Panc1 (cell line): ENCODE measurements at regions not wholly inside any gene's neighbourhood (a gene's known extent, or its start where the extent isn't known, plus 50 kb on each side); places are given as distances from the start of the nearest gene placed in this dataset.

Source experiments
- ATAC-seq: fragments of 200-7000 bp; cut with Tn5 transposase; 2 replicates; pipeline ENCODE4 v1.9.1; 2020; ENCODE audit warnings: mild to moderate bottlenecking, moderate library complexity
- BruUV-seq: library from RNA; stranded (reverse); fragments of 400-500 nt; replicated peaks from 2 replicates; lab custom pipeline; 2021; lab: Mats Ljungman, UMichigan
- CTCF ChIA-PET: fragments of 300-600 bp; sonication (Branson Sonifier 250); formaldehyde crosslinking; loops from one replicate; lab custom pipeline; 2022; ENCODE audit warnings: antibody characterized with exemption; lab: Charles Lee
- POLR2A ChIA-PET: fragments of 300-600 bp; sonication (Branson Sonifier 250); formaldehyde crosslinking; loops from one replicate; lab custom pipeline; 2022; ENCODE audit warnings: antibody characterized with exemption; lab: Charles Lee
- DNase-seq: peaks from one replicate; pipeline ENCODE4 v3.0.0-alpha.2; 2010; ENCODE audit warnings: low read depth, low spot score
- H3K27ac ChIP-seq: 2 replicates; pipeline ENCODE4 v1.5.1; 2011; ENCODE audit warnings: mild to moderate bottlenecking, low read length, inconsistent platforms
- H3K27me3 ChIP-seq: fragments of 200-500 bp; sonication (Bioruptor generic); 2 replicates; pipeline ENCODE4 v1.6.0; 2014; ENCODE audit warnings: low read length, inconsistent platforms; ENCODE audit not compliant: control insufficient read depth, insufficient read depth
- H3K36me3 ChIP-seq: fragments of 200-500 bp; sonication (Bioruptor generic); 2 replicates; pipeline ENCODE4 v1.5.1; 2014; ENCODE audit warnings: inconsistent platforms, mild to moderate bottlenecking, low read length, moderate library complexity; ENCODE audit not compliant: control insufficient read depth, insufficient read depth
- H3K4me1 ChIP-seq: 2 replicates; pipeline ENCODE4 v1.5.1; 2011; ENCODE audit warnings: inconsistent platforms, mild to moderate bottlenecking, low read length, moderate library complexity; ENCODE audit not compliant: control insufficient read depth, insufficient read depth
- H3K4me3 ChIP-seq, 2 experiments: 2 replicates each; pipeline ENCODE4 v1.5.1; 2011 to 2012; ENCODE audit warnings: low read depth in 2 of 2, low read length in 2 of 2, mild to moderate bottlenecking in 2 of 2, inconsistent platforms in 1 of 2, moderate library complexity in 1 of 2
- H3K9me3 ChIP-seq: fragments of 200-500 bp; sonication (Bioruptor generic); 2 replicates; pipeline ENCODE4 v1.5.1; 2014; ENCODE audit warnings: low read depth, mild to moderate bottlenecking, inconsistent platforms, low read length, moderate library complexity; ENCODE audit not compliant: control insufficient read depth, insufficient read depth
- POLR2AphosphoS5 ChIP-seq: IDR thresholded peaks from 2 replicates; pipeline ENCODE4 v1.6.1; 2012; ENCODE audit warnings: mild to moderate bottlenecking, low read depth, low read length, moderate library complexity
- SIN3A ChIP-seq: IDR thresholded peaks from 2 replicates; pipeline ENCODE4 v1.6.1; 2012; ENCODE audit warnings: low read depth, mild to moderate bottlenecking, low read length, moderate library complexity, borderline replicate concordance; ENCODE audit not compliant: insufficient read depth
- TCF7L2 ChIP-seq: IDR thresholded peaks from 2 replicates; pipeline ENCODE4 v1.6.1; 2011; ENCODE audit warnings: mild to moderate bottlenecking, low read depth, low read length, inconsistent platforms
- in situ Hi-C: cut with HindIII; loops from 2 replicates; pipeline ENCODE4 v1.10.0; 2016; ENCODE audit warnings: low sequenced_read_pairs, low pct_unique_long_range_greater_than_20kb
- intact Hi-C: fragments of 100-400 bp; cut with micrococcal nuclease; formaldehyde crosslinking; loops from one replicate; pipeline ENCODE4 v1.10.0; 2022; ENCODE audit not compliant: unreplicated experiment
- TF ChIP-seq, protein P1 (sequence below), 2 experiments: IDR thresholded peaks; 2 replicates each; pipeline ENCODE4 v1.6.1; 2011 to 2012; ENCODE audit warnings: low read depth in 2 of 2, control low read depth in 1 of 2, low read length in 1 of 2, mild to moderate bottlenecking in 1 of 2, moderate library complexity in 1 of 2; ENCODE audit not compliant: insufficient read depth in 1 of 2
- TF ChIP-seq, protein P2 (sequence below): fragments of 450-650 bp; IDR thresholded peaks from 2 replicates; pipeline ENCODE4 v1.5.1; 2017; ENCODE audit warnings: mild to moderate bottlenecking

DNA sequence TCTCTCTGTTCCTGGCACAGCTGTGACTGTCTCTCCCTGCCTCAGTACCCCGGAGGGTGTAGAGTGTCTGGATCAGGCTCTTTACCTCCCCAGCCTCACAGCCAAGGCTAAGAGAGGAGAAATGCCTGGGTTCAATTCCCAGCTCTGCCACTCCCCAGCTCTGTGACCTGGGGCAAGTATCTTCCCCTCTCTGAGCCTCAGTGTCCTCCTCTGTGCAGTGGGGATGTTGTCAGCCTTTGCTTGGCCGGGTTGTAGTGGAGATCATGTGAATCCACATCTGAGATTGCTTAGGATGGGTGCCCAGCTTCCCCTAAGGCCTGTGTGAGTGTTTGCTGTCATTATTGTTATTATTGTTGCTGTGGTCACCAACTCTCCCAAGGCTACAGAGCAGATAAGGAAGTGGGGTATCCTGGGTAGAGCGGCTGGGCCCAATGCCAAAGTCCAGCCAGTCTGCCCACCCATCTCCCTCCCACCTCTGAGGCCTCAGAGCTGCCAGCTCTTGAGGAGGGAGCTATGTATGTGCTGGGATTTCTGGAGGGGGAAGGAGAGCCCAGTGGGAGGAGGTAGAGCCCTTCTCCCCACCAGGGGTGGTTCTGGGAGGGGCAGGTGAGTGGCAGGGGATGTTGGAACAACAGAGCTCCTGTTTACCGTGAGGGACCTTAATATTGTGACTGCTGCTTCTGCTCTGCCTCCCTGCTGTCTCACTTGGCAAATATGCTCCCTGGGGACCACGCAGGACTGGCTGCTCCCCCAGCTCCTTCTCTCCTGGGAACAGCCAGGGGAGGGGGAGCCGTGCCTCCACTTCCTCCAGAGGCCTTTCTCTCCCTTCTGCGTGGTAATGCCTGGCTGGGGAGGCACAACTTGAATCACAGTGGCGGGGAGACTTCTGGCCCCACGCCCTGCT, 170.5 kb downstream of the RPS24 start:
- Histone ChIP-seq H3K27me3 (peaks cover 4% of the 10 kb centered on the region; the same call in 1 of the 2 replicates), H3K4me3 (no peak overlapping the region), H3K4me1 (no peaks in the 10 kb centered on the region), H3K27ac (no peak overlapping the region), H3K9me3 (no peaks in the 10 kb centered on the region), H3K36me3 (no peaks in the 10 kb centered on the region)
- ChIA-PET POLR2A (interaction anchor here (0.6 kb wide), 1 partner anchor 535 kb away, joined by 3 read pairs; no protein-coding TSS in a partner anchor), CTCF (interaction anchor here (0.7 kb wide), 1 partner anchor 174 kb away, joined by 11 read pairs; no protein-coding TSS in a partner anchor)
- ATAC-seq = no peak; the same call in 1 of the 2 replicates
- no peak for DNase-seq
- in situ Hi-C loops (no loop called here), intact Hi-C loops (no loop called here)
- BruUV-seq = no TSS peak
- TF ChIP-seq, protein P1, sequence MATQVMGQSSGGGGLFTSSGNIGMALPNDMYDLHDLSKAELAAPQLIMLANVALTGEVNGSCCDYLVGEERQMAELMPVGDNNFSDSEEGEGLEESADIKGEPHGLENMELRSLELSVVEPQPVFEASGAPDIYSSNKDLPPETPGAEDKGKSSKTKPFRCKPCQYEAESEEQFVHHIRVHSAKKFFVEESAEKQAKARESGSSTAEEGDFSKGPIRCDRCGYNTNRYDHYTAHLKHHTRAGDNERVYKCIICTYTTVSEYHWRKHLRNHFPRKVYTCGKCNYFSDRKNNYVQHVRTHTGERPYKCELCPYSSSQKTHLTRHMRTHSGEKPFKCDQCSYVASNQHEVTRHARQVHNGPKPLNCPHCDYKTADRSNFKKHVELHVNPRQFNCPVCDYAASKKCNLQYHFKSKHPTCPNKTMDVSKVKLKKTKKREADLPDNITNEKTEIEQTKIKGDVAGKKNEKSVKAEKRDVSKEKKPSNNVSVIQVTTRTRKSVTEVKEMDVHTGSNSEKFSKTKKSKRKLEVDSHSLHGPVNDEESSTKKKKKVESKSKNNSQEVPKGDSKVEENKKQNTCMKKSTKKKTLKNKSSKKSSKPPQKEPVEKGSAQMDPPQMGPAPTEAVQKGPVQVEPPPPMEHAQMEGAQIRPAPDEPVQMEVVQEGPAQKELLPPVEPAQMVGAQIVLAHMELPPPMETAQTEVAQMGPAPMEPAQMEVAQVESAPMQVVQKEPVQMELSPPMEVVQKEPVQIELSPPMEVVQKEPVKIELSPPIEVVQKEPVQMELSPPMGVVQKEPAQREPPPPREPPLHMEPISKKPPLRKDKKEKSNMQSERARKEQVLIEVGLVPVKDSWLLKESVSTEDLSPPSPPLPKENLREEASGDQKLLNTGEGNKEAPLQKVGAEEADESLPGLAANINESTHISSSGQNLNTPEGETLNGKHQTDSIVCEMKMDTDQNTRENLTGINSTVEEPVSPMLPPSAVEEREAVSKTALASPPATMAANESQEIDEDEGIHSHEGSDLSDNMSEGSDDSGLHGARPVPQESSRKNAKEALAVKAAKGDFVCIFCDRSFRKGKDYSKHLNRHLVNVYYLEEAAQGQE (IDR thresholded peaks at IDR 0.05; ENCODE audit: insufficient read depth in 1 of 2, low read depth in 2 of 2, low read length in 1 of 2) = no peak
- TF ChIP-seq POLR2AphosphoS5 (no peak), SIN3A (no peak), TCF7L2 (no peak)
- TF ChIP-seq, protein P2, sequence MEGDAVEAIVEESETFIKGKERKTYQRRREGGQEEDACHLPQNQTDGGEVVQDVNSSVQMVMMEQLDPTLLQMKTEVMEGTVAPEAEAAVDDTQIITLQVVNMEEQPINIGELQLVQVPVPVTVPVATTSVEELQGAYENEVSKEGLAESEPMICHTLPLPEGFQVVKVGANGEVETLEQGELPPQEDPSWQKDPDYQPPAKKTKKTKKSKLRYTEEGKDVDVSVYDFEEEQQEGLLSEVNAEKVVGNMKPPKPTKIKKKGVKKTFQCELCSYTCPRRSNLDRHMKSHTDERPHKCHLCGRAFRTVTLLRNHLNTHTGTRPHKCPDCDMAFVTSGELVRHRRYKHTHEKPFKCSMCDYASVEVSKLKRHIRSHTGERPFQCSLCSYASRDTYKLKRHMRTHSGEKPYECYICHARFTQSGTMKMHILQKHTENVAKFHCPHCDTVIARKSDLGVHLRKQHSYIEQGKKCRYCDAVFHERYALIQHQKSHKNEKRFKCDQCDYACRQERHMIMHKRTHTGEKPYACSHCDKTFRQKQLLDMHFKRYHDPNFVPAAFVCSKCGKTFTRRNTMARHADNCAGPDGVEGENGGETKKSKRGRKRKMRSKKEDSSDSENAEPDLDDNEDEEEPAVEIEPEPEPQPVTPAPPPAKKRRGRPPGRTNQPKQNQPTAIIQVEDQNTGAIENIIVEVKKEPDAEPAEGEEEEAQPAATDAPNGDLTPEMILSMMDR = no peak

DNA sequence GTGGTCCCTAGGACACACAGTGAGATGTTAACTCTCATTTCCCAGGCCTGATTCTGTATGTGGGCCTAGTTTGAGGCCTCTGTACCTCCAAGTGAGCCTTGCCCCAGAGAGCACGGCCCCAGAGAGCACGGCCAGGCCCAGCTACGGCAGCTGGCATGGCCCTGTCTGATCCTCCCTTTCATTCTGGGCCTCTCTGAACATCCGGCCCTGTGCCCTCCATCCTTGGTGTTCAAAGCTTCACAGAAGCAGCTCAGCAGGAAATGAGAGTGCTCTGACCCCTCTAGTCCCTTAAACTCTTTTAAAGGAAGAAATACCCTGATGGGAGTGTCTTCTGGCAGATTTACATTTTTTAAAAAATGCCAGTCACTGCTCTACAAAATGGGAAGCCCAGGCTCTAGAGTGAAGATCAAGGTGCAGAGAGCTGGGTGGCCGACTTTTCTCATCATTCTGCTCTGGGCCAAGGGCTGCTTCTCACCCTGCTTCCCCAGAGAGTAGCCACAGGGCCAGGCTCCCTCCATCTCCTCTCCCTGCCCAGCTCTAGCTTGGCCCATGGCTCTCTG, 171.9 kb downstream of the RPS24 start:
- intact Hi-C loops = no loop called here
- DNase-seq (no peak), ATAC-seq (no peak)
- peaks cover 4% of the 10 kb centered on the region; the same call in 1 of the 2 replicates for H3K27me3 ChIP-seq
- no peaks in the 10 kb centered on the region for H3K4me1 ChIP-seq
- CTCF ChIA-PET = no interaction called here
- H3K9me3 ChIP-seq = no peaks in the 10 kb centered on the region
- no peak for TF ChIP-seq TCF7L2
- TF ChIP-seq, protein P2 = no peak
- no peak for TF ChIP-seq POLR2AphosphoS5
- TF ChIP-seq, protein P1 (IDR thresholded peaks at IDR 0.05; ENCODE audit: insufficient read depth in 1 of 2, low read depth in 2 of 2, low read length in 1 of 2) = no peak
- no peak overlapping the region for H3K4me3 ChIP-seq
- no peaks in the 10 kb centered on the region for H3K36me3 ChIP-seq
- in situ Hi-C loops = no loop called here
- POLR2A ChIA-PET = no interaction called here
- BruUV-seq = no TSS peak
- no peak overlapping the region for H3K27ac ChIP-seq
